Activated T-helper 1 cell treated with anti-CD3 and anti-CD28 coated beads, Interleukin-12 subunit alpha, Interleukin-12 subunit beta, Interleukin-2, Interleukin-4 antibody, amounts not matched to agents 30 ng/mL and 10 ng/mL and 1 ng/mL, durations not matched to agents 14 hours and 24 hours and 36 hours (primary cell): ENCODE measurements at regions not wholly inside any gene's neighbourhood (a gene's known extent, or its start where the extent isn't known, plus 50 kb on each side); places are given as distances from the start of the nearest gene placed in this dataset.
A peak's percentile ranks its signal among the peaks of the same experiment; 100 is the strongest.

Experiments used
- DNase-seq: peaks from one replicate; pipeline ENCODE4 v3.0.0; 2021; ENCODE audit warnings: low spot score
- H3K27ac Mint-ChIP-seq: one replicate; pipeline ENCODE4 v1.8.0; 2021; ENCODE audit warnings: mild to moderate bottlenecking, mixed read lengths
- H3K27me3 Mint-ChIP-seq: one replicate; pipeline ENCODE4 v1.8.0; 2022; ENCODE audit warnings: mild to moderate bottlenecking, moderate library complexity, mixed read lengths; ENCODE audit not compliant: insufficient read depth
- H3K36me3 Mint-ChIP-seq: one replicate; pipeline ENCODE4 v1.8.0; 2021; ENCODE audit warnings: low read depth, mixed read lengths
- H3K4me1 Mint-ChIP-seq: one replicate; pipeline ENCODE4 v1.8.0; 2021; ENCODE audit warnings: low read depth, mixed read lengths
- H3K4me3 Mint-ChIP-seq: one replicate; pipeline ENCODE4 v1.8.0; 2021; ENCODE audit warnings: mild to moderate bottlenecking, moderate library complexity, mixed read lengths
- H3K9me3 Mint-ChIP-seq: one replicate; pipeline ENCODE4 v1.8.0; 2021; ENCODE audit warnings: mixed read lengths
- intact Hi-C: fragments of 100-400 bp; cut with micrococcal nuclease; formaldehyde crosslinking; loops from one replicate; pipeline ENCODE4 v1.15.1; 2024

GRCh38 chr7:55279080-55279845 lies 85.9 kb upstream of the LANCL2 start:
- H3K36me3 Mint-ChIP-seq = no peaks in the 10 kb centered on the region
- no peak for DNase-seq
- intact Hi-C loops = no loop called here
- peaks cover 5% of the 10 kb centered on the region for H3K4me1 Mint-ChIP-seq
- H3K9me3 Mint-ChIP-seq = no peaks in the 10 kb centered on the region
- peaks cover 7% of the 10 kb centered on the region for H3K27me3 Mint-ChIP-seq
- no peak overlapping the region for H3K4me3 Mint-ChIP-seq
- H3K27ac Mint-ChIP-seq = no peak overlapping the region

- H3K9me3 Mint-ChIP-seq = no peaks in the 10 kb centered on the region
- peak; percentile 29 for DNase-seq
- no peaks in the 10 kb centered on the region for H3K36me3 Mint-ChIP-seq
- peaks cover 5% of the 10 kb centered on the region for H3K4me1 Mint-ChIP-seq
- H3K27ac Mint-ChIP-seq = no peak overlapping the region
- intact Hi-C loops = loop anchor here (1.0 to 5.0 kb wide), 4 partner anchors 29 to 317 kb away; partner anchors contain the start of gene LANCL2
- H3K27me3 Mint-ChIP-seq = peaks cover 5% of the 10 kb centered on the region
- H3K4me3 Mint-ChIP-seq = no peak overlapping the region
These were observed 85.1 kb upstream of the LANCL2 start for GRCh38 chr7:55280031-55280454.

DNA sequence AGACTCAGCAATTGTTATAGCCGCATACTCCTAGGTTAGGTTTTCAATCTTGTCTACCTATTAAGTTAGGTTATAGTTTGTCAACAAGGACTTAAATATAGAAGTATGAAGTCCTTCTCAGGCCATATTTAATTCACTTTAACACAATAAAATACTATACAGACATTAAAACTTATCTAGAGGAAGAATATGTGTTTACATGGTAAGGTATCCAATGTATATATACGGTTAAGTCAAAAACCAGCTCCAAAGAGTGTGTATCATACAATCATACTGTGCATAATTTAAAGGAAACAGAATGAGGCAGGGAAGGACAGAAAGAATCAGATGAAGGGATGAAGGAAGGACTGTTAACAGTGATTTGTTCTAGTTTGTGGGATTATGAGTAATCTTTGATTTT lies 79.5 kb upstream of the LANCL2 start:
- no peaks in the 10 kb centered on the region for H3K9me3 Mint-ChIP-seq

DNA sequence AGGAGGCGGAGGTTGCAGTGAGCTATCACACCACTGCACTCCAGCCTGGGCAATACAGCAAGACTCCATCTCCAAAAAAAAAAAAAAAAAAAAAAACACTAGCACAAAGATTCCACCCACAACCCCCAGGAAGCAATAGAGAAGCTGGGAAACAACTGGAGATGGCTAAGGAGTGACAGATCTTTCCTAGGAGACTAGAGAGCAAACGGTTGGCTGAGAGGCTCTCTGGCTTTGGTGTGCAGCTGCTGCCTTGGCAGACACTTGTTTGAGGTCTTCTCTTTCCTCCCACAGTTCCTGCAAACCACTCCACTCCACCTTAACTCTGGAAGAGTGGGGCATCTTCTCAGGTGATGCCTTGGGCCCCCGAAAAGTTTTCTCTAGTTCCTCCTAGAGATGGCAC lies 78.5 kb upstream of the LANCL2 start:
- Mint-ChIP-seq H3K36me3 (no peaks in the 10 kb centered on the region), H3K27ac (no peak overlapping the region)
- intact Hi-C loops = no loop called here

More for the DNA sequence above, 79.5 kb upstream of the LANCL2 start:
- DNase-seq = no peak
- Mint-ChIP-seq H3K27me3 (peaks cover 31% of the 10 kb centered on the region), H3K36me3 (no peaks in the 10 kb centered on the region), H3K4me3 (no peak overlapping the region), H3K4me1 (no peaks in the 10 kb centered on the region), H3K27ac (no peak overlapping the region)
- intact Hi-C loops = no loop called here

DNA sequence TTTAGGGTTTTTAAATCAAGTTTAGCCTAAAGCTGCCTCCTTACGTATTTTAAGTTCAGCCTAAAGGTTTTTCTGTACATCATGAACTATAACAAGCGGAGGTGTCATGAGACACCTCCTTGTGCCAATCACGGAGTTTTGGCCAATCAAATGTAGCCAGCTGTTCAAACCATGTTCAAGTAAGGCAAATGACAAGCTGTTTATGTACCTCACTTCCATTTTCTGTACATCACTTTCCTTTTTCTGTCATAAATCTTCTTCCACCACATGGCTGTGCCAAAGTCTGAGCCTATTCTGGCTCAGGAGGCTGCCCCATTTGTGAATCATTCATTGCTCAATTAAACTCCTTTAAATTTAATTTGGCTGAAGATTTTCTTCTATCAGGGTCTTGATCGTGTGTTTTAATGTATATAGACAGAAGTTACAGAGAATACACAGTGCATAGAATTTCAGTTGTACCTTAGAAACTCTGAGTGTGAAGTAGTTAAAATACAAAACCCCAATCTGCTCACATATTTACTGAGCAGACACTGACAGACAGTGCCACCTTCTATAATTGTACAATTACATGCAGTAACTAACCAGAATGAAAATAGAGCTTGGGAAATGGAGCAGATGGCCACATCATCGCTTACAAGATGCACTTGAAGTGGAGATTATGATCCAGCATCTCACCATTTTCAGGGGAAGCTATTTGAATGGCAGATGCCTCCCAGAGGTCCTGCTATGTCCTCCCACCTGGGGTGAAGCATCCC lies 76.9 kb upstream of the LANCL2 start:
- Mint-ChIP-seq H3K27me3 (peaks cover 47% of the 10 kb centered on the region), H3K36me3 (no peaks in the 10 kb centered on the region), H3K9me3 (no peaks in the 10 kb centered on the region), H3K27ac (no peak overlapping the region), H3K4me3 (no peak overlapping the region), H3K4me1 (no peaks in the 10 kb centered on the region)
- intact Hi-C loops = no loop called here
- DNase-seq = no peak

More for the DNA sequence above, 78.5 kb upstream of the LANCL2 start:
- DNase-seq = no peak
- Mint-ChIP-seq H3K4me1 (no peaks in the 10 kb centered on the region), H3K9me3 (no peaks in the 10 kb centered on the region), H3K27me3 (peaks cover 39% of the 10 kb centered on the region), H3K4me3 (no peak overlapping the region)

DNA sequence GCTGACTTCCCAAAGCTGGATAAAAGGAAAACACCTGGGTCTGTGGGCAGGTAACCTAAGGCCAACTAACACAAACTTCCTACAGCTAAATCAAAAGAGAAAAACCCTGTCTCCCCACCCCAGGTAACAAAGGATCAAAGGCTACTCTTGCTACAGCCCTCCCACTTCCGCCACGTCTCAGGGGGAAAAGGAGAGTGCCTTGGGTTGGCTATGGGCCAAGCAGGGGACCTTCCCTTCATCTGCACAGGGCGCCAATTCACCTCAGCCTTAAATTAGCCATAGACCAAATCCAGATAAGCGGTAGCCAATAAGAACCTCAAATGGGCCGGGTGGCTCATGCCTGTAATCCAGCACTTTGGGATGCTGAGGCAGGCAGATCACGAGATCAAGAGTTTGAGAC lies 69.1 kb upstream of the LANCL2 start:
- Mint-ChIP-seq H3K27me3 (peaks cover 49% of the 10 kb centered on the region), H3K4me3 (no peak overlapping the region), H3K27ac (no peak overlapping the region), H3K9me3 (no peaks in the 10 kb centered on the region), H3K36me3 (no peaks in the 10 kb centered on the region), H3K4me1 (no peaks in the 10 kb centered on the region)
- intact Hi-C loops = no loop called here
- DNase-seq = no peak

DNA sequence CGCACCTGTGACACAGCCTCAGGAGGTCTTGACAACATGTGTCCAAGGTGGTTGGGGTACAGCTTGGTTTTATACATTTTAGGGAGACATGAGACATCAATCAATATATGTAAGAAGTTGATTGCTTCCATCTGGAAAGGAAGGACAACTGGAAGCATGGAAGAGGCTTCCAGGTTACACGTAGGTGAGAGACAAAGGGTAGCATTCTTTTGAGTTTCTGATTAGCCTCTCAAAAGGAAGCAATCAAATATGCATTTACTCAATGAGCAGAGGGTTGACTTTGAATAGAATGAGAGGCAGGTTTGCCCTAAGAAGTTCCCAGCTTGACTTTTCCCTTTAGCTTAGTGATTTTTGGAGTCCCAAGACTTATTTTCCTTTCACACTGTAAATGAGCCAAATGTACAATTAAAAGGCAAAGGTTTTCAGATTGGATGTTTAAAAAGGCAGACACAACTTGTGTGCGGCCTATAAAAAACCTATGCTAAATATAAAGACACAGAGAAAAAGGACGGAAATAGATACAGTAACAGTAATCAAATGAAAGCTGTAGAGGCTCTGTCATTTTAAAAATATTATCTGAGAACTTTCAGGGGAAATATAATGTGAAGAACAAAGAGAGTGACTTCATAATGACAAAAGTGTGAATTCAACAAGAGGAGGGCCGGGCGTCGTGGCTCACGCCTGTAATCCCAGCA lies 65.7 kb upstream of the LANCL2 start:
- Mint-ChIP-seq H3K4me1 (no peaks in the 10 kb centered on the region), H3K27ac (no peak overlapping the region), H3K36me3 (no peaks in the 10 kb centered on the region), H3K27me3 (peaks cover 49% of the 10 kb centered on the region), H3K4me3 (no peak overlapping the region), H3K9me3 (no peaks in the 10 kb centered on the region)
- intact Hi-C loops = no loop called here
- no peak for DNase-seq

DNA sequence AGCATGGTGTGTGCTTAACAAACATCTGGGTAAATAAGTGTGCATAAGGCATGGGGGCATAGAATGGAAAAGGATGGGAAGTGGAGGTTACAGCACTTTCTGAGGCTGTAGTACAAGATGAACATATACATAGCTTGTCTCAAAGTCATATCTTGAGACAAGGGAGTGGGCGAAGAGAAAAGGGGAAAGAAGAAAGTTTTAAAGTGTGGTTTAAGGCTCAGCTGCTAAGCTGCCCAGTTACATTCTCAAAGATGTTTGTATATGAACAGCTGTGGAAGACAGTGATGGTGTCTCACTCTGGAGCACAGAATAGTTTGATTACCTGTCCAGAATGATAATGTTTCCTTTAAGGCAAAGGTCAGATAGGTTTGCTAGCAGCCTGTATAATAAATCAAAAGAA lies 61.9 kb upstream of the LANCL2 start:
- intact Hi-C loops = no loop called here
- H3K27ac Mint-ChIP-seq = no peak overlapping the region
- H3K27me3 Mint-ChIP-seq = peaks cover 55% of the 10 kb centered on the region
- H3K36me3 Mint-ChIP-seq = no peaks in the 10 kb centered on the region
- peaks cover 1% of the 10 kb centered on the region for H3K4me1 Mint-ChIP-seq
- H3K4me3 Mint-ChIP-seq = no peak overlapping the region
- no peak for DNase-seq
- H3K9me3 Mint-ChIP-seq = no peaks in the 10 kb centered on the region

DNA sequence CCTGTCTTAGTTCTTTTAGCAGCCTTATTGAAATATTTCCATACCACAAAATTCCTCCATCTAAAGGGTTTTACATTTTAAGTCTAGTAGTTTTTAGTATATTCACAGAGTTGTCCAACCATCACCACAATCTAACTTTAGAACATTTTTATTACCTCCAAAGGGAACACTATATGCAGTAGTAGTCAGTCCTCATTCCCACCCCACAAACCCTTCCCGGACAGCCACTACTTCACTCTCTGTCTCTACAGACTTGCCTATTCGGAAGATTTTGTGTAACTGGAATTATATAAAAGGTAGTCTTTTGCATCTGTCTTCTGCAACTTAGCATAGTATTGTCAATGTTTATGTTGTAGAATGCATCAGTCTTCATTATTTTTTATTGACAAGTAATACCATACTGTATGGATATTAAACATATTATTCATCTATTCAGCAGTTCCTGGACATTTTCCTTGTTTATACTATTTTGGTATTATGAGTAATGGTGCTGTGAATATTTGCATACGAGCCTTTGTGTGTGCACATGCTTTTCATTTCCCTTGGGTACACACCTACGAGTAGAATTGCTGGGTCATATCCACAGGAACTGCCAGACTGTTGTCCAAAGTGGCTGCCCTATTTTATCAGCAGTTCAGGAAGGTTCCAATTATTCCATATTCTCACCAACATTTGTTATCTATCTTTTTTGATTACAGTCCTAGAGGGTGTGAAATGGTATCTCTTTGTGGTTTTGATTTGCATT lies 60.9 kb upstream of the LANCL2 start:
- Mint-ChIP-seq H3K9me3 (no peaks in the 10 kb centered on the region), H3K4me3 (no peak overlapping the region), H3K27me3 (peaks cover 48% of the 10 kb centered on the region), H3K27ac (no peak overlapping the region), H3K4me1 (peaks cover 11% of the 10 kb centered on the region), H3K36me3 (no peaks in the 10 kb centered on the region)
- DNase-seq = no peak
- intact Hi-C loops = no loop called here

DNA sequence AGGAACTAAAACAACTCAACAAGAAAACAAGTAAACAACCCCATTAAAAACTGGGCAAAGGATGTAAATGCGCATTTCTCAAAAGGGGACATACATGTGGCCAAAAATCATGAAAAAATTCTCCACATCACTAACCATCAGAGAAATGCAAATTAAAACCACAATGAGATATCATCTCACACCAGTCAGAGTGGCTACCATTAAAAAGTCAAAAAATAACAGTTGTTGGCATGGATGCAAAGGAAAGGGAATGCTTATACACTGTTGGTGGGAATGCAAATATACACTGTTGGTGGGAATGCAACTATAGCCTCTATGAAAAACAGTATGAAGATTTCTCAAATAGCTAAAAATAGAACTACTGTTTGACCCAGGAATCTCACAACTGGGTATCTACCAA lies 60.0 kb upstream of the LANCL2 start:
- no peaks in the 10 kb centered on the region for H3K9me3 Mint-ChIP-seq
- H3K27ac Mint-ChIP-seq = no peak overlapping the region
- intact Hi-C loops = no loop called here
- H3K27me3 Mint-ChIP-seq = peaks cover 41% of the 10 kb centered on the region
- H3K36me3 Mint-ChIP-seq = no peaks in the 10 kb centered on the region
- H3K4me1 Mint-ChIP-seq = peaks cover 20% of the 10 kb centered on the region
- no peak overlapping the region for H3K4me3 Mint-ChIP-seq
- no peak for DNase-seq

- H3K27me3 Mint-ChIP-seq = peaks cover 33% of the 10 kb centered on the region
- DNase-seq = no peak
- H3K27ac Mint-ChIP-seq = no peak overlapping the region
- H3K36me3 Mint-ChIP-seq = no peaks in the 10 kb centered on the region
- intact Hi-C loops = no loop called here
- H3K4me1 Mint-ChIP-seq = peaks cover 27% of the 10 kb centered on the region
- peaks cover 7% of the 10 kb centered on the region for H3K9me3 Mint-ChIP-seq
- no peak overlapping the region for H3K4me3 Mint-ChIP-seq
These were observed 58.8 kb upstream of the LANCL2 start for GRCh38 chr7:55306331-55306730.

- Mint-ChIP-seq H3K4me1 (peaks cover 30% of the 10 kb centered on the region), H3K36me3 (no peaks in the 10 kb centered on the region), H3K27ac (no peak overlapping the region), H3K9me3 (peaks cover 10% of the 10 kb centered on the region), H3K4me3 (no peak overlapping the region), H3K27me3 (peaks cover 31% of the 10 kb centered on the region)
- no peak for DNase-seq
- intact Hi-C loops = no loop called here
These were observed 57.8 kb upstream of the LANCL2 start for GRCh38 chr7:55307123-55307916.
